Activated CD8-positive, alpha-beta memory T cell treated with anti-CD3 and anti-CD28 coated beads for 4 hours (primary cell): ENCODE measurements at regions not wholly inside any gene's neighbourhood (a gene's known extent, or its start where the extent isn't known, plus 50 kb on each side); places are given as distances from the start of the nearest gene placed in this dataset.
"Not testable (repeated sequence)": the region's sequence is repeated elsewhere in the genome, so short reads cannot be mapped to it uniquely, and the experiment has no call there.

Experiments
- DNase-seq, 2 donors: peaks; one replicate each; pipeline ENCODE4 v3.0.0-alpha.2; 2020; ENCODE audit warnings: low read depth in 2 of 2

DNA sequence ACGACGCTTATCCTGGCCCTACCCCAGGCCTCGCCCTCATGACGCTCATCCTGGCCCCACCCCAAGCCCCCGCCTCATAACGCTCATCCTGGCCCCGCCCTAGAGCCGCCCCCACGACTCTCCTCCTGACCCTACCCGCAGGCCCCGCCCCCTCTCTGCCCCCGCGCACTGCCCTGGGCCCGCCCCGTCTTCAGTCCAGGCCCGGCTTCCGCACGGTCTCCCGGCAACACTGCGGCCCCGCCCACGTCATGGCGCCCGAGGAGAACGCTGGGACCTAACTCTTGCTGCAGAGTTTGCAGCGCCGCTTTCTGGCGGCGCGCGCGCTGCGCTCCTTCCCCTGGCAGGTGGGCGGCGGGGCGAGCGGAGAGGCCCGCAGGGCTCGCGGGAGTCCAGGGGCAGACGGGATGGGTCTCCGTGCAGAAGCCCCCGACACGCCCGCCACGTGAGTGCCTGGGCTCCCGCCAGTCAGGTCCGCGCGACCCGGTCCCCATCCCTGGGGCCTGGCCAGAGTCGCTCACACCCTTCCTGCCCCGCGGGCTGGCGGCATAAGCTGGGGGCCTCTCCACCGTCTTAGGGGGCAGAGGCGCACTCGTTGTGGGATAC lies 52.5 kb upstream of the ROPN1B start:
- DNase-seq: peak; percentile 90 to 91

DNA sequence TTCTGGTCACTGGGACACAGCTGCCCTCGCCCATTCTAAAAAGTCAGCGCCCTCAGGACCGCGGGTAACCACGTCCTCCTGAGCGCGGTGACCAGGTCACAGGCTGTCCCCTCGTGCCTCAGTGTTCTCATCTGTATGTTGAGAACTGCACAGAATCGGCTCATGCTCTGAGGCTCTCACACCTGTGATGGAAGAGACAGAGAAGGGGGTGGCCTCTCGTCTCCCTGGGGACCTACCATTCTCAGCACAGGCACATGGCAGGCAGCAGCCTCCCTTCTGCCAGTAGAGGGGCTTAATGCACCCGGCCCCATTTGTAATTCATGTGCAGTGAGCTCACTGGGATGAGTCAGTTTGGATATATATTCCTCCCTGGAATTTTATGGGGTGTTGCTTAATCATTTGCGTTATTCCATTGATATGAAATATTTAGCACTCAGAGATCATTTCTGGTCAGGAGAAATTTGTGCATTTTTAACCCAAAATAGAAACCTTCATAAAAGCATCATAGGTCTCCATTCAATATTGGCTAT lies 51.9 kb upstream of the ROPN1B start:
- not testable (repeated sequence) for DNase-seq

DNA sequence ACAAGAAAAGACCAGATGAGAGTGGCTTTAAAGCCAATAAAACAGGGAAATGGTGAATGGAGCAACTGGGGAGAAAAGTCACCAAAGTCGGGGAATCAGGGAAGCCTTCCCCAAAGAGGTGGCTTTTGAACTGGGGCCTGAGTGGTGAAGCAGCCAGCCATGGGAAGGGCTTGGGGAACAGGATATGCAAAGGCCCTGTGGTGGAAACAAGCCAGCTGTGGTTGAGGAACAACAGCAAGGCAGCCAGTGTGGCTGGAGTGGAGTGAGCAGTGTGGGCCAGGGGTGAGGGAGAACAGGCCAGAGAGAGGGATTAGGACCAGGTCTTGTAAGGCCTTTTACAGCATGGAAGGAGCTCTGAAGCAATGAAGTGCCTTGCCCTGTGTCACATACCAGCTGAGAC lies 51.0 kb upstream of the ROPN1B start:
- DNase-seq: not testable (repeated sequence)

DNA sequence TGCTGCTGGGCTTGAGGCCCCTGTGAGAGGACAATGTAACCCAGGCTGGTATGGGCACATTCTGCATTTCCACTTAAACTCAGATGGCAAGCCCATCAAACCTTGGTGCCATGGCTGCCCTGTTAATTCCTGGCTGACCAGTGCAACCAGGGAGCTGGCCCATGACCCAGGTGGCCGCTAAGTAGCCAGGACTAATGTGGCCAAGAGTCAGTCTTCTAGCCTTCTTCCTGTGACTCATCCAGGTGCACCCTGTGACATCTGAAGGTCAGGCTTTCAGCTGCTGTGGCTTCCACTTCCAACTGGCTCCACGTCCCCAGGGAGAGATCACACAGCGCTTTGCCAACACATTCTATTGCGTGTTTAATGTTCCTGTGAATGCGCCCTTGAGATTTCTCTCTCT lies 50.5 kb upstream of the ROPN1B start:
- not testable (repeated sequence) for DNase-seq

DNA sequence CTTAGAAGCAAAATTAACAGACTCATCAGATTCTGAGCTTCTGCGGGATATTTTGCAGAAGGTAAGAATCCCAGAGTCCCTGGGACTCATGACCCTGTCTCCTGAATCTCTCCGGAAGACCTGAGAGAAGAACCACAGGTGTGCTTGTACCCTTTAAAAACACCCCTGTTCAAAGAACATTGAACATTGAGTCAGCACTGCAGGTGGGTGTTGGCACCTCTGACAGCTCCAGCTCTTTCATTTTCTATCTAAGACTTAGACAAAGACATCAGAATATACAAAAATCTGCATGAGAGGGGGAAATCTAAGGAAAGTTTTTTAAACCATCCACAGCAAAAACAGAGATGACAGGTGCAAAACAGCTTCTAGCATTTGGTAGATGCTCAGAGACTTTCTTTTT lies 50.1 kb upstream of the ROPN1B start:
- DNase-seq: not testable (repeated sequence)
